CD4-positive, alpha-beta T cell treated with Interferon gamma for 1 hour (primary cell): ENCODE measurements at regions not wholly inside any gene's neighbourhood (a gene's known extent, or its start where the extent isn't known, plus 50 kb on each side); places are given as distances from the start of the nearest gene placed in this dataset.
"Not testable (repeated sequence)": the region's sequence is repeated elsewhere in the genome, so short reads cannot be mapped to it uniquely, and the experiment has no call there.

Experiments
- DNase-seq: peaks from one replicate; pipeline ENCODE4 v3.0.0-alpha.2; 2020

- no peak for DNase-seq
Measured at GRCh38 chrX:3181846-3182245, 140.6 kb downstream of the ARSF start.

DNA sequence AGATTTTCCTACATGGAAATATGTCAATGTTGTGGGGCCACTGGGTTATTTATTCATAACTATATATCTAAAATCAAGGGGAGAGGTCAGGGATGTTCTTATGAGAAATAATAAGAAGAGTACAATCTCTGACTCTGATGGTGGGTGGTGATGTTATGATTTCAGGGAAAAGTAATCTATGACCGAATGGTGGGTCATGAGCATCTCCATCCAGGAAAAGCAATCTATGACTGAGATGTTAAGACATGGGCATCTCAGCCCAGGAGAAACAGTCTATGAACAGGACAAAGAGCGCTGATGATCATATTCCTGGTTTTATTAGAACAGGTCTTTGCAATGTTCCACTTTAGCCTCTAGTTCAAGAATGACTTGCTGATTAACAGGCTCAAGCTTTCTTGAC lies 137.1 kb downstream of the ARSF start:
- no peak for DNase-seq

- no peak for DNase-seq
Measured at GRCh38 chrX:3177851-3178250, 136.6 kb downstream of the ARSF start.

DNA sequence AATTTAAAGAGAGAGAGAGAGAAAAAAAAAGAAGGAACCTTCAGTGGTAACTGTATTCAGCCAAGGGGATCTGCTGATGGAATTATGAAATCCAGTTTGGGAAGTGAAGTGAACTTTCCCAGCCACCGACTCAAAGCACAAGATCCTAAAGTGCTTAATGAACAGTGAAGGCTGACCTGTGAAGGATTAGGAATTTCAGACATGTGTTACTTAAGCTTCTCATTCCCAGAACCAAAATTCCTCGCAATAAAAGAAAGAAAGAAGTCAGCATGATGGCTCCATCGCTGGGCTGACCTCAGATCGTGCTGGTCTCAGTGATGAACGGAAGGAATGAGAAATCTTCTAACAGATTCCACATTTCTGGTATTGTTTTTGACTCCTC lies 135.2 kb downstream of the ARSF start:
- DNase-seq, result no peak

GRCh38 chrX:3175659-3176438 lies 134.6 kb downstream of the ARSF start:
- no peak for DNase-seq

- DNase-seq, result not testable (repeated sequence)
Measured at GRCh38 chrX:3172156-3172555, 130.9 kb downstream of the ARSF start.

DNA sequence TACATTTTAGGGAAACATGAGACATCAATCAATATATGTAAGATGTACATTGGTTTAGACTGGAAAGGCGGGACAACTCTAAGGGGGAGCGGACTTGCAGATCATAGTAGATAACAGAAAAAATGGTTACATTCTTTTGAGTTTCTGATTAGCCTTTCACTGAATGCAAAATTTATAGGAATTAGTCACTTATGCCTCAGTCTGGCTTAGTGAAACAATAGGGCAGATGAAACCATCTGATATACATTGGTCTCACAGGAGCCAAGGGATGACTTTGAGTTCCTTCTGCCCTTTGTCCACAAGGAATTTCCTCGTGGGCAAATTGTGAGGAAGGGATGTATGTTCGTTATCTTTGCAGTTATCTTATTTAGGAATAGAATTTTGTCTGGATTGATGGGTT lies 128.2 kb downstream of the ARSF start:
- no peak for DNase-seq

GRCh38 chrX:3167771-3168170 lies 126.5 kb downstream of the ARSF start:
- no peak for DNase-seq

GRCh38 chrX:3166670-3167455 lies 125.6 kb downstream of the ARSF start:
- DNase-seq, result no peak

GRCh38 chrX:3165808-3166207 lies 124.5 kb downstream of the ARSF start:
- DNase-seq, result no peak
